Pancreas (tissue), 10 donors: ENCODE measurements at regions not wholly inside any gene's neighbourhood (a gene's known extent, or its start where the extent isn't known, plus 50 kb on each side); places are given as distances from the start of the nearest gene placed in this dataset.

Experiments used
- ATAC-seq, 4 donors: fragments of 200-7000 bp; cut with Tn5 transposase; one replicate each; pipeline versions ENCODE4 v1.8.0 to v1.9.1; 2020; ENCODE audit warnings: mild to moderate bottlenecking in 4 of 4, moderate library complexity in 4 of 4
- DNase-seq, 6 donors: peaks; one replicate each; pipeline ENCODE4 v3.0.0-alpha.2; 2020
- FAIRE-seq: peaks from 2 replicates; lab custom pipeline; 2012; peaks lifted over from hg19 to GRCh38; lab: Jason Lieb, UNC
- H3K27ac ChIP-seq, 4 donors: fragments of 200-600 bp; sonication (generic); 1 replicate in 3 of 4; 2 replicates in 1 of 4; pipeline versions ENCODE4 v1.5.0 to v1.8.0; 2020
- H3K27me3 ChIP-seq, 4 donors: fragments of 200-600 bp; one replicate each; pipeline ENCODE4 v1.8.0; 2021
- H3K36me3 ChIP-seq, 3 donors: fragments of 200-600 bp; sonication (generic) in 1 of 3; one replicate each; pipeline versions ENCODE4 v1.5.0 to v1.8.0; 2020 to 2021
- H3K4me1 ChIP-seq, 3 donors: fragments of 200-600 bp; one replicate each; pipeline ENCODE4 v1.8.0; 2021
- H3K4me3 ChIP-seq, 4 donors: fragments of 200-600 bp; sonication (generic) in 2 of 4; one replicate each; pipeline versions ENCODE4 v1.5.0 to v1.8.0; 2020 to 2021
- H3K9me3 ChIP-seq, 4 donors: fragments of 200-600 bp; one replicate each; pipeline ENCODE4 v1.8.0; 2021
- CTCF ChIP-seq, 4 donors: fragments of 200-600 bp; sonication (generic) in 3 of 4; IDR thresholded peaks; one replicate each; pipeline versions ENCODE4 v1.5.0 to v1.8.0; 2021; ENCODE audit warnings: antibody characterized with exemption in 4 of 4
- WGBS, 2 donors: extraction: QIAGEN DNeasy Blood & Tissue Kit; methylation state at CpG; one replicate each; pipeline ENCODE4 v1.1.7; 2013; 5-methylcytosine and 5-hydroxymethylcytosine counted together
- intact Hi-C, 3 donors: fragments of 100-400 bp; cut with DNase I; formaldehyde crosslinking; loops; one replicate each; pipeline versions ENCODE4 v1.11.1 to v1.14.2; 2022
- donor health status: healthy with polysubstance abuse.
- donor health status: DM: no; HTN: no; CAD: no; lungs with moderate emphysema.
- donor health status: DM: no; HTN: no; CAD: no.
- donor health status: control.
- donor health status: control.
- donor health status: Bipolar disorder and iron deficiency.
- donor health status: DM: yes; HTN: yes; CAD: no.
- donor health status: DM: no; HTN: no; CAD: no.
- donor health status: DM: no; HTN: no; CAD: no.
- donor health status: DM: yes; HTN: yes; CAD: no.

- no peak for TF ChIP-seq CTCF (IDR thresholded peaks at IDR 0.05)
- Histone ChIP-seq H3K4me1 (no peaks in the 10 kb centered on the region), H3K27me3 (no peaks in the 10 kb centered on the region), H3K4me3 (no peak overlapping the region), H3K27ac (no peak overlapping the region), H3K9me3 (no peaks in the 10 kb centered on the region), H3K36me3 (no peaks in the 10 kb centered on the region)
- ATAC-seq (no peak), FAIRE-seq (no peak), DNase-seq (no peak)
- intact Hi-C loops, result no loop called here
- WGBS, 2 donors, result 59 to 74% methylated on average over 5 of the region's 5 CpGs
These were observed 113.3 kb upstream of the RAD23B start for GRCh38 chr9:107169796-107170195.

- Histone ChIP-seq H3K36me3 (no peaks in the 10 kb centered on the region), H3K27ac (no peak overlapping the region), H3K4me3 (no peak overlapping the region), H3K4me1 (no peaks in the 10 kb centered on the region), H3K27me3 (no peaks in the 10 kb centered on the region), H3K9me3 (no peaks in the 10 kb centered on the region)
- intact Hi-C loops, result no loop called here
- DNase-seq, result no peak
- ATAC-seq, result no peak
- 64 to 68% methylated on average over 5 of the region's 5 CpGs for WGBS, 2 donors
- TF ChIP-seq CTCF (IDR thresholded peaks at IDR 0.05), result no peak
- no peak for FAIRE-seq
These were observed 112.3 kb upstream of the RAD23B start for GRCh38 chr9:107170801-107171200.

- FAIRE-seq, result peak; percentile 78
These were observed 110.7 kb upstream of the RAD23B start for GRCh38 chr9:107172160-107172978.

GRCh38 chr9:107172979-107173347, 110.1 kb upstream of the RAD23B start:
- no peaks in the 10 kb centered on the region for H3K27me3 ChIP-seq
- H3K36me3 ChIP-seq, result no peaks in the 10 kb centered on the region
- no peaks in the 10 kb centered on the region for H3K9me3 ChIP-seq
- TF ChIP-seq CTCF (IDR thresholded peaks at IDR 0.05), result no peak
- WGBS, 2 donors, result 63 to 79% methylated on average over 6 of the region's 6 CpGs
- ATAC-seq, result no peak
- FAIRE-seq, result no peak
- no peak overlapping the region for H3K4me3 ChIP-seq
- H3K27ac ChIP-seq, result no peak overlapping the region
- no peaks in the 10 kb centered on the region for H3K4me1 ChIP-seq
- no peak for DNase-seq
- intact Hi-C loops, result no loop called here

More at GRCh38 chr9:107172160-107172978, 110.7 kb upstream of the RAD23B start:
- WGBS, 2 donors, result 47 to 52% methylated on average over 4 of the region's 4 CpGs
- DNase-seq, result peak; percentile 42 to 81 (median 58)
- Histone ChIP-seq H3K9me3 (no peaks in the 10 kb centered on the region), H3K36me3 (no peaks in the 10 kb centered on the region), H3K27ac (no peak overlapping the region), H3K27me3 (no peaks in the 10 kb centered on the region), H3K4me3 (no peak overlapping the region), H3K4me1 (no peaks in the 10 kb centered on the region)
- ATAC-seq, result peak; percentile 89 to 94 (median 93)
- TF ChIP-seq CTCF (IDR thresholded peaks at IDR 0.05), result peak; percentile 63 to 90 (median 86)
- intact Hi-C loops, result no loop called here
